Adrenal gland (tissue), 5 donors: ENCODE measurements at regions not wholly inside any gene's neighbourhood (a gene's known extent, or its start where the extent isn't known, plus 50 kb on each side); places are given as distances from the start of the nearest gene placed in this dataset.

Experiments
- POLR2A ChIP-seq, 2 donors: fragments of 450-650 bp; IDR thresholded peaks; one replicate each; pipeline ENCODE4 v1.6.1; 2017; ENCODE audit warnings: antibody characterized with exemption in 2 of 2, mild to moderate bottlenecking in 2 of 2, moderate library complexity in 1 of 2
- TF ChIP-seq, protein P1 (sequence below), 6 experiments: fragments of 450-650 bp in 4 of 6; fragments of 200-600 bp in 2 of 6; sonication (generic) in 1 of 6; IDR thresholded peaks; 1 replicate in 5 of 6; 2 replicates in 1 of 6; pipeline versions ENCODE4 v1.5.1 to v1.8.0; 2016 to 2021; ENCODE audit warnings: antibody characterized with exemption in 6 of 6, mild to moderate bottlenecking in 2 of 6, moderate library complexity in 1 of 6
- donor health status: DM: no; HTN: no; CAD: no.

DNA sequence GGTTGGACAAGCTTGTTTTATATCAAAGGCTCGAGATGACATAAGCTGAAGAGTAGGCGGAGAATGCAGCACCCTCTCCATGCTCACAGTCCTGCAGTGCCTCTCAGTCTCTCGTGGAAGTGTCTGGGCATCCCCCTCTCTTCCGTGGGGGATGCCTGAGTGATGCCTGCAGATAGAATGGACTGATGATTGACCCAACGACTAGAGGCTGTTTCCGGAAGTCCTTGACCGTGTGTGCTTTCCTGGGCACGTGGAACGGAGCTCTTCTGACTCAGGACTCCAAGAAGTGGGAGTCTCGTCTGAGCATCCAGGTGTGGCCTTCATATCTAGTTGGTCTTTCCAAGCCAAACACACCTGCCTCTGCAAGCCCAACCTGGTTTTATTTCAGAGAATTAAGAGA lies 241.8 kb upstream of the IRX2 start:
- no peak for TF ChIP-seq POLR2A (IDR thresholded peaks at IDR 0.05)
- TF ChIP-seq, protein P1, sequence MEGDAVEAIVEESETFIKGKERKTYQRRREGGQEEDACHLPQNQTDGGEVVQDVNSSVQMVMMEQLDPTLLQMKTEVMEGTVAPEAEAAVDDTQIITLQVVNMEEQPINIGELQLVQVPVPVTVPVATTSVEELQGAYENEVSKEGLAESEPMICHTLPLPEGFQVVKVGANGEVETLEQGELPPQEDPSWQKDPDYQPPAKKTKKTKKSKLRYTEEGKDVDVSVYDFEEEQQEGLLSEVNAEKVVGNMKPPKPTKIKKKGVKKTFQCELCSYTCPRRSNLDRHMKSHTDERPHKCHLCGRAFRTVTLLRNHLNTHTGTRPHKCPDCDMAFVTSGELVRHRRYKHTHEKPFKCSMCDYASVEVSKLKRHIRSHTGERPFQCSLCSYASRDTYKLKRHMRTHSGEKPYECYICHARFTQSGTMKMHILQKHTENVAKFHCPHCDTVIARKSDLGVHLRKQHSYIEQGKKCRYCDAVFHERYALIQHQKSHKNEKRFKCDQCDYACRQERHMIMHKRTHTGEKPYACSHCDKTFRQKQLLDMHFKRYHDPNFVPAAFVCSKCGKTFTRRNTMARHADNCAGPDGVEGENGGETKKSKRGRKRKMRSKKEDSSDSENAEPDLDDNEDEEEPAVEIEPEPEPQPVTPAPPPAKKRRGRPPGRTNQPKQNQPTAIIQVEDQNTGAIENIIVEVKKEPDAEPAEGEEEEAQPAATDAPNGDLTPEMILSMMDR (IDR thresholded peaks at IDR 0.05), result no peak
